CD4-positive, alpha-beta T cell treated with Interleukin-4 for 1 hour (primary cell): ENCODE measurements at regions not wholly inside any gene's neighbourhood (a gene's known extent, or its start where the extent isn't known, plus 50 kb on each side); places are given as distances from the start of the nearest gene placed in this dataset.

Experiments used
- DNase-seq, 2 donors: peaks; one replicate each; pipeline ENCODE4 v3.0.0-alpha.2; 2020 to 2022

- no peak for DNase-seq
Measured at GRCh38 chr5:114179134-114179533, 182.7 kb upstream of the KCNN2 start.

GRCh38 chr5:114184006-114184405 lies 177.9 kb upstream of the KCNN2 start:
- no peak for DNase-seq

- no peak for DNase-seq
Measured at GRCh38 chr5:114185274-114185673, 176.6 kb upstream of the KCNN2 start.

- no peak for DNase-seq
Measured at GRCh38 chr5:114191441-114191840, 170.4 kb upstream of the KCNN2 start.

GRCh38 chr5:114192108-114192507 lies 169.8 kb upstream of the KCNN2 start:
- no peak for DNase-seq

- no peak for DNase-seq
Measured at GRCh38 chr5:114201332-114201731, 160.5 kb upstream of the KCNN2 start.

GRCh38 chr5:114204923-114205322 lies 156.9 kb upstream of the KCNN2 start:
- DNase-seq, result no peak

GRCh38 chr5:114206640-114207039 lies 155.2 kb upstream of the KCNN2 start:
- DNase-seq, result no peak

GRCh38 chr5:114207615-114208014 lies 154.3 kb upstream of the KCNN2 start:
- DNase-seq, result no peak

- DNase-seq, result no peak
Measured at GRCh38 chr5:114208120-114208519, 153.8 kb upstream of the KCNN2 start.

- no peak for DNase-seq
Measured at GRCh38 chr5:114208588-114208987, 153.3 kb upstream of the KCNN2 start.

- no peak for DNase-seq
Measured at GRCh38 chr5:114210662-114211061, 151.2 kb upstream of the KCNN2 start.

GRCh38 chr5:114221807-114222206 lies 140.1 kb upstream of the KCNN2 start:
- DNase-seq, result no peak

GRCh38 chr5:114223866-114224265 lies 138.0 kb upstream of the KCNN2 start:
- DNase-seq, result no peak

GRCh38 chr5:114237766-114238165 lies 124.1 kb upstream of the KCNN2 start:
- DNase-seq, result no peak

GRCh38 chr5:114238771-114239313 lies 123.0 kb upstream of the KCNN2 start:
- no peak for DNase-seq

GRCh38 chr5:114243281-114243971 lies 118.4 kb upstream of the KCNN2 start:
- no peak for DNase-seq

- no peak for DNase-seq
Measured at GRCh38 chr5:114243972-114244317, 117.9 kb upstream of the KCNN2 start.

- no peak for DNase-seq
Measured at GRCh38 chr5:114249823-114250222, 112.0 kb upstream of the KCNN2 start.

GRCh38 chr5:114250536-114250935 lies 111.3 kb upstream of the KCNN2 start:
- DNase-seq, result no peak

GRCh38 chr5:114252226-114252625 lies 109.6 kb upstream of the KCNN2 start:
- DNase-seq, result no peak

- DNase-seq, result no peak
Measured at GRCh38 chr5:114255260-114255659, 106.6 kb upstream of the KCNN2 start.

GRCh38 chr5:114261989-114262388 lies 99.9 kb upstream of the KCNN2 start:
- DNase-seq, result no peak

GRCh38 chr5:114265432-114266060 lies 96.3 kb upstream of the KCNN2 start:
- no peak for DNase-seq

GRCh38 chr5:114266374-114266773 lies 95.5 kb upstream of the KCNN2 start:
- no peak for DNase-seq
